ENCODE measurements at regions not wholly inside any gene's neighbourhood (a gene's known extent, or its start where the extent isn't known, plus 50 kb on each side); places are given as distances from the start of the nearest gene placed in this dataset.
A peak's percentile ranks its signal among the peaks of the same experiment; 100 is the strongest.
"Not testable (repeated sequence)": the region's sequence is repeated elsewhere in the genome, so short reads cannot be mapped to it uniquely, and the experiment has no call there.

DNA sequence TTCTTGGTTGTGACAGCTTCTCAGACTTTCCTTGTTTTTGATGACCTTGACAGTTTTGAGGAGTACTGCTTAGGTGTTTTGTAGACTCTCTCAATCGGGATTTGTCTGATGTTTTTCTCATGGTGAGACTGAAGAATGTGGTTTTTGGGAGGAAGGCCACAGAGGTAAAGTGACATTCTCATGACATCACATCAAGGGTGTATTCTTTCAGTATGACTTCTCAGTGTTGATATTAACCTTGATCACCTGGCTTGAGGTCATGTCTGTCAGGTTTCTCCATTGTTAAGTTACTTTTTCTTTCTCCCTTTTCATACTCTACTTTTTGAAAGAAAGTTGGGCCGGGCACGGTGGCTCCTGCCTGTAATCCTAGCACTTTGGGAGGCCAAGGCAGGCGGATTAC lies 269.9 kb downstream of the ZNF37A start:
- not testable (repeated sequence) for DNase-seq

DNA sequence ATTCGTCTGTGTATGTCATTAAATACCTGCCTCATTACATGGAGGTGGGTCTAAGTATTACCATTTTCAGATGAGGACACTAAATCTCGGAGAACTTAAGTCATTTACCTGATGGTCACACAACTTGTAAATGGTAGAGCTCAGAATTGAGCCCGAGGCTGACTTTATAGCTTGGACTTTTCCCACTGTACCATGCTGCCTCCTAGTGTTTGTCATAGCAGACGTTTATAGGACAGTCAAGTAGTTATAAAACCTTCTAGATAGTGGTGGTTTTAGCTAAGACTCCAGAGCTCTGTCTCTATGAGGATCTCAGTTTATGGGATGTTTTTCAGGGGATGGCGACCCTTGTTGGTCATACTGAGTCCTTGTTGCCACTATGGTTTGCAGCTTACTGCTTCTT lies 271.8 kb downstream of the ZNF37A start:
- DNase-seq = peak; percentile 22

DNA sequence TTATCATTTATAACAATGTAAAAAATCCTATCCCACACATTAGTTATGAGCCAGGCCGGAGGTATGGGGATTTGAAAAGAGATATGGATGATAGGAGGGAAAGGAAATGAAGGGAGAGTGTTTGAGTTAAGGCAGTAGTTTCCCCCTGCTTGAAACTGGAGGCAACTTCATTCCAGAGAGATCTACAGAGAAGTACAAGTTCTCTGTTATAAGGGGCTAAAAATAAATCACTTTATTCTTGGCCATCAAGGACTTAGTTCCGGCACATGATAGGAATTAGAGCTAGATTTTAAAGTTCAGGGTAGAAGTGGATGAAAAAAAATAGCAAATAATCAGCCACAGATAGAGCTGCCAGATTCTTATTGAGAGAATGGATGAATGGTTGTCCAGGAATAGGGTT lies 289.7 kb downstream of the ZNF37A start:
- DNase-seq = not testable (repeated sequence)

DNA sequence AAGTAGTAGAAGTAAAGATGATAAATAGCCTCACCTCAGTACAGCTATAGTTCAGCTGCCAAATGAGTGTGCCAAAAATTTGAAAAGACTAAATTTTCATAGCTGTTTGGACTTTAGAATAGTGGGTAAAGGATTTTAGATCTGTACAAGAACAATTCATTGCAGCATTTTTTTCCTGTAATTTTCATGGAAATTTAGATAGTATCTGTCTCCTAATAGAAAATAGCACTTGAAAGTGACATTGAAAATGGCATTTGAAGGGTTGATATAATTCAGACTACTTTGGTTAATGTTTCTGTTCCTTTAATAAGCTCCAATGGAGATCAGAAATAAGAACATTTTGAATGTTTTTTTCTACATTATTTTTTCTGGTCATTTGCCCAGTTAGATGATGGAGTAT lies 292.7 kb downstream of the ZNF37A start:
- not testable (repeated sequence) for DNase-seq

DNA sequence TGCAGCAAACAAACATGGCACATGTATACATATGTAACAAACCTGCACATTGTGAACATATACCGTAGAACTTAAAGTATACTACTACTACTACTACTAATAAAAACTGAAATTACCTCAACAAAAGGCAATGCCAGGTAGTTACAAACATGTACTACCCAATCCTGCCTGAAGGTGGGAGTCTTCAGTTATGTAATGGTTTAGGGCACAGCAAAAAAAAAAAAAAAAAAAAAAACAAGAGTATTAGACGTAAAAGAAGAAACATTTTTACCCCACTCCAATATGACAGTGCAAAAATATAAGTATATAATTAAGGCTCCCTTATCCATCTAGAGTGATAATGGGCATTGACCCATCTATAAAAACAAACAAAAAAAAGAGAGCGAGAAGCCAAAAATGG lies 296.6 kb downstream of the ZNF37A start:
- DNase-seq = peak; percentile 1

DNA sequence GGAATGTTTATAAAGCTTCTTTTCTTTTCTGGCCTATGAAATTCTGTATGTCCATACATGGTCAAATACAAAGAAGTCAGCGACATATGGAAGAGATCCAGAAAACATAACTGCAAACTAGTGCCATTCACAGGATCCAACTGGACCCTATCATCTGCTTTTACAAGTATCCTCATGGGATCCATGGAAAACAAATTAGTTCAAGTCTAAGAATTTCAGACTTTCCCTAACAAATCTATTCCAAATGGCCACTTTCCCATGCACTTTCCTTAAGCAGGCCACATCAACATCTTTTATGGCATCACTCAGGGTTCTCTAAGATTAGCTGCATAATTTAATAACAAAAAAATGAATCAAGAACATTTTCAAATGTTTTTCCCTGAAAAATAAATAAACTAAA lies 301.3 kb downstream of the ZNF37A start:
- DNase-seq = peak; percentile 0

DNA sequence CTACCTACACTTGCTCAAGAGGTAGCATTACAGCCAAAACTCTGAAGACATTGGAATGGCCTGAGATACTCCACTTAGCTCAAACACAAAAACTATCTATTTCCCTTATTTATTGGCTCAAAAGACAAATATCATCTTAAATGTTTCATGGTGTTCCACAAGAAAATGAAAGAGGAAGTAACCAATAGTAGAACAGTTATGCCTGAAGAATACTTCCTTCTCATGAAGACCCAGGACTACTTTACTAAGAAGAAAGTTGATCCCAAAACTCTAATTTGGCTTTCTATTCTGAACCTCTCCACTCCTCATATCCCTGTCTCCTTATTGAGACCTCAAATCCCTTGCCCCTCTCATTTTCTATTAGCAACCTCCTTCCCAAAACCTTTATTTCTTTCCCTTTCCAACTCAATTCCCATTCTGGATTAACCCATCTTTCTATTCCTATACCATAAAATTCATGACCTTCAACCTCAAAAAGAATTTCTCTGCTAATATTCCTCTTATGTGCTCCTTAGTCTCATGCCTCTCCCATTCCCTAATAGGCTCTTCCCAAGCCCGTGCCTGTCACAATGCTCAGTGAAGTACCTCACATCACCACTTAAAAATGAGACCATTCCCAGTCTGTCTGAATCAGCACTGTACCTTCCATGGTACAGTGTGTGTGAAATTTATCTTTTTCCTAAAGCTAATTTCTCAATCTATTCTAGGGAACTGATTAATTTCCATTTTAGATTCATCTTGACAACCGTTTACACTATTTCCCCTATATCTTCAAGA lies 302.2 kb downstream of the ZNF37A start:
- DNase-seq = not testable (repeated sequence)

DNA sequence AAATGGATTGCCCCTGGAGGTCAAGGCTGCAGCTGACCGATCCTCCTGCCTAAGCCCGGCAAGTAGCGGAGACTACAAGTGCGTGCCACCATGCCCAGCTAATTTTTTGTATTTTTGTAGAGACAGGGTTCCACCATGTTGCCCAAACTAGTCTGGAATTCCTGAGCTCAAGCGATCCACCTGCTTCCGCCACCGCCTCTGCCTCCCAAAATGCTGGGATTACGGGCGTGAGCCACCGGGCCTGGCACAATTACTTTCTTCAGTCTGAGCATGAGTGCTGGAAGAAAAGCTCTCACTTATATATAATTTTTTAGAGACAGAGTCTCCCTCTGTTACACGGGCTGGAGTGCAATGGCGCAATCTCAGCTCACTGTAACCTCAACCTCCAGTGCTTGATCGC lies 307.4 kb downstream of the ZNF37A start:
- DNase-seq = not testable (repeated sequence)

DNA sequence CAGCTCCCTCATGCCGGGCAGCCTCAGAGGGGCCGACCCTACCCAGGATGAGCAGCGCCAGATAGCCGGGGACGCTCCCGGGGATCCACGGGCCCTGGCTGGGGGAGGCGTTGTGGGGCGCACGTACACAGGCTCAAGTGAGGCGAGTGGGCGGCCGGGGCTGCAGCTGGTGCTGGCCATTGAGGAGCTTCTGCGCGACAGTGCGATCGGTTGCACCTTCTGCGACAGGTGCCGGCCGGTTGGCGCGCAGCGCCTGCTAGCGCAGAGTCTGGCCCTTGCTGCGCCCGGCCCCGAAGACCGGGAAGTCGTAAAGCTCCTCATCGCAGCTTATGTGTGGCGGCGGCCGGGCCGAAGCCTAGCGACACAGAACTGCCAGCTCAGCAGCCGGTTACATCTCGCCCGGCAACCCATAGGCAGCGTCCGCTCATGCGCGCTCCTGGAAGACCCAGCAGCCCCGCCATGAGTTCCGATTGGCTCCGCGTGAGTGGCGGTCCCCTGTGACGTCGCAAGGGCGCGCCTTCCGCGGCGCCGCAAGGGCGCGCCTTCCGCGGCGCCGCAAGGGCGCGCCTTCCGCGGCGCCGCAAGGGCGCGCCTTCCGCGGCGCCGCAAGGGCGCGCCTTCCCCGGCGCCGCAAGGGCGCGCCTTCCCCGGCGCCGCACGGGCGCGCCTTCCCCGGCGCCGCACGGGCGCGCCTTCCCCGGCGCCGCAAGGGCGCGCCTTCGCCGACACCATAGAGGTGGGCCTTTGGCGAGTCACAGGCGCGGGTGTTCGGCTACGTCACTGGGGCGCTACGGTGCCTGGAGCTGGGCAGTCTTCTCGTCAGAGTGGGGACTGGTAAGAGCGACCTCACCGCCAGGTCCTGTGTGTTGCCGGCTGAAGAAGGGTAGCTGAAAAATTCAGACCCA lies 308.6 kb downstream of the ZNF37A start:
- peak; percentile 93 for DNase-seq

DNA sequence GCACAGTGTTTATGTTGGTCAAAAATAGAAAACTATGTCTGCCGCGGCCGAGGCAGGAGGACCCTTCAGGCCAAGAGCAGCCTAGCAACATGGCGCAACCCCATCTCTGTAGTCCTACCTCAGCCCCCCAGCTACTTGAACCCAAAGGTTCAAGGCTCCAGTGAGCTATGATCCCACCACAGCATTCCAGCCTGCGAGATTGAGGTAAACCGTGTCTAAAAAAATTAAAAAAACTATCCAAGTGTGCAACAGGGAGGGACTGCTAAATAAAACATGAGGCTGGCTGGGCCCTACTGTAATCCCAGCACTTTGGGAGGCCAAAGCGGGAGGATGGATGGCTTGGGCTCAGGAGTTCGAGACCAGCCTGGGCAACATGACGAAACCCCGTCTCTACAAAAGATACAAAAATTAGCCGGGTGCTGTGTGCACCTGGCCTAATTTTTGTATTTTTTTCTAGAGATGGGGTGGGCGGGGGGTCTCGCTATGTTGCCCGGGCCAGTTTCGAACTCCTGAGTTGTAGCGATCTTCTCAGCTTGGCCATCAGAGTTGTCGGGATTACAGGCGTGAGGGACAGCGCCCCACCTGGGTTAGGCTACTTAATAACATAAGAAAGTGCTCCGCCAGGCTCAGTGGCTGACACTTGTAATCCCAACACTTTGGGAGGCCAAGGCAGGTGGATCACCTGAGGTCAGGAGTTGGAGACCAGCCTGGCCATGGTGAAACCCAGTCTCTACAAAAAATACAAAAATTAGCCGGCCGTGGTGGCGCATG lies 309.4 kb downstream of the ZNF37A start:
- not testable (repeated sequence) for DNase-seq

DNA sequence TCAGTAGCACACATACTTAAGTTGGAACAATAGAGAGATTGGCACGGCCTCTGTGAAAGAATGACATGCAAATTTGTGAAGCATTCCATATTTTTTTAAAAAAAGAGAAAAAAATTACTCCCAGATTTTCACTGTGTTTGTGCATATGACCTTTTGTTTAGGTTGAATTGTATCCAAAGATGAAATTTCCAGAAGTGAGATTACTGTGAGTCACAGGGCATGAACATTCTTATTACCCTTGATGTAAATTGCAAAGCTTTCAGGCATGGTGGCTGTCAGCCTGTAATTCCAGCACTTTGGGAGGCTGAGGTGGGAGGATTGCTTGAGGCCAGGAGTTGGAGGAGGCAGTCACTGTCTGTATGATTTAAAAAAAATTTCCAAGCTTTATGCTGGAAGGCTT lies 329.5 kb downstream of the ZNF37A start:
- DNase-seq = peak; percentile 40

DNA sequence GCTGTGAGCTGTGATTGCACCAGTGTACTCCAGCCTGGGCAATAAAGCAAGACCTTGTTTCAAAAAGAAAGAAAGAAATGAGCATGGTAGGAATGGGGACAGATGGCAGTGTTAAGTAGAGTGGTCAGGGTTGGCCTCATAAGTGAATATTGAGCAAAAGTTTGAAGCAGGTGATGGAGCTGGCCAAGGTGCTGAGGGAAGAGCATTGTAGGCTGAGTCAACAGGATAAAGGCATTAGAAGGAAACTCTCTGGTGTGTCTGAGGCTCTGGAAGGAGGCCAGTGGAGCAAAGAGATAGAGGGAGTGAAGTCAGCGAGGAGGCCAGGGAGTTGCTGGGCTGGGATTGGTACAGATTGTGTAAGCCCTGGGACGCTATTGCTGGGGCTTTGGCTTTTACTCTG lies 336.1 kb downstream of the ZNF37A start:
- DNase-seq = not testable (repeated sequence)

DNA sequence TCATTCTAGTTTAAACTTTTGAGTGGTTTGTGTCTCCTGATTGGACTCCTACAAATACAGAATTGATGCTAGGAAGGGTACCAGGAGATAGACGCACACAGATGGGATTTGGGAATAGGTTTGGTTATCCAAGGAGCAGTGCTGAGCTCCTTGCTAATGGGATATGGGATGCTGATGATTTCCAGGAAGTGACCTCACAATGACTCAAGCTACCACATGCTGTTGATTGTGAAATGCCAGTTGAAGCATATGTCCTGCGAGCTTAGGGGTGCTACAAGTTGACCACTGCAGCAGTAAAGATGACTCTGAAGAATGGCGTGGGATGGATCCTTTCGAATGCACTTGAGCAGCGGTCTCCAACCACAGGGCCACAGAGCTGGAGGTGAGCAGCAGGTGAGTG lies 343.2 kb downstream of the ZNF37A start:
- peak; percentile 69 for DNase-seq

DNA sequence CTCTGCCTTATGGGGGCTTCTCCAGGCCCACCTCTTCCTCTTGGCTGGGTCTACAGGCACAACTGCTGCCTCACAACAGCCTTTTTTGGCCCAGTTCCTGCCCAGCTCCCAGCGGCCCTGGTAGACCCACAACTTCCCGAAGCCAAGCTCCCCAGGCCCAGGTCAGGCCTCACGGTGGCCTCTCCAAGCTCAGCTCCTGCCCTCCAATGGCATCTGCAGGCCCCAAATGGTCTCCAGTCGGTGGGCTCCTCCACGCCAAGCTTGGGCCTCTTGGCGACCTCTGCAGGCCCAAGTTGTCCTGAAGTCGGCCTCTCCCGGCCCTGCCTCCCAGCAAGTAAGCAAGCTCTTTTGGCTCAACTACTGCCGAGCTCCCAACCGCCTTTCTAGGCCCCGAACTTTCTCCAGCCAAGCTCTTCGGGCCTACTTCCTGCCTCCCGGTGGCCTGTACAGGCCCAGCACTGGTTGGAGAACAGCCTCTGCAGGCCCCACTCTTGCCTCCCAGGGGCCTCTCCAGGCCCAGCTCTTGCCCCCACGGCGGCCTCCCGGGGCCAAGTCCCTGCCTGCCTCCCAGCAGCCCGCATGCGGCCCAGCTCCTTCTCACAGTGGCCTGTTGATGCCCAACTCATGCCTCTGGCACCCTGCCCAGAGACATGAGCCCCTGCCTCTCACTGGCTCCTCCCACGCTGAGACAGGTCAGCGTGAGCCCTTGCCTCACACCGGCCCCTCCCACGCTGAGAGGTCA lies 354.6 kb downstream of the ZNF37A start:
- not testable (repeated sequence) for DNase-seq

DNA sequence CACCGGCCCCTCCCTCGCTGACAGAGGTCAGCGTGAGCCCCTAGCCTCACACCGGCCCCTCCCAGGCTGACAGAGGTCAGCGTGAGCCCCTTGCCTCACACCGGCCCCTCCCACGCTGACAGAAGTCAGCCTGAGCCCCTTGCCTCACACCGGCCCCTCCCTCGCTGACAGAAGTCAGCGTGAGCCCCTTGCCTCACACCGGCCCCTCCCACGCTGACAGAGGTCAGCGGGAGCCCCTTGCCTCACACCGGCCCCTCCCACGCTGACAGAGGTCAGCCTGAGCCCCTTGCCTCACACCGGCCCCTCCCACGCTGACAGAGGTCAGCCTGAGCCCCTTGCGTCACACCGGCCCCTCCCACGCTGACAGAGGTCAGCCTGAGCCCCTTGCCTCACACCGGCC lies 355.5 kb downstream of the ZNF37A start:
- DNase-seq = not testable (repeated sequence)

DNA sequence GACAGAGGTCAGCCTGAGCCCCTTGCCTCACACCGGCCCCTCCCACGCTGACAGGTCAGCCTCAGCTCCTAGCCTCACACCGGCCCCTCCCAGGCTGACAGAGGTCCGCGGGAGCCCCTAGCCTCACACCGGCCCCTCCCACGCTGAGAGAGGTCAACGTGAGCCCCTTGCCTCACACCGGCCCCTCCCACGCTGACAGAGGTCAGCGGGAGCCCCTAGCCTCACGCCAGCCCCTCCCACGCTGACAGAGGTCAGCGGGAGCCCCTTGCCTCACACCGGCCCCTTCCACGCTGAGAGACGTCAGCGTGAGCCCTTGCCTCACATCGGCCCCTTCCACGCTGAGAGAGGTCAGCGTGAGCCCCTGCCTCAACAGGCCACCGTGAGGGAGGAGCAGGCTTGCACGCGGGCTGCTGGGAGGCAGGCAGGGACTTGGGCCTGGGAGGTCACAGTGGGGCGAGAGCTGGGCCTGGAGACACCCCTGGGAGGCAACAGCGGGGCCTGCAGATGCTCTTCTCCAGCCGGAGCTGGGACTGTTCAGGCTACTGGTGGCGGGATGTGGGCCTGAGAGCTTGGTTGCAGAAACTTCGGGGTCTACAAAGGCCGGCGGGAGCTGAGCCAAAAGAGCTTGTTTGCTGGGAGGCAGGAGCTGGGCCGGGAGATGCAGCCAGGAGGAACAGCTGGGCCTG lies 356.4 kb downstream of the ZNF37A start:
- not testable (repeated sequence) for DNase-seq

DNA sequence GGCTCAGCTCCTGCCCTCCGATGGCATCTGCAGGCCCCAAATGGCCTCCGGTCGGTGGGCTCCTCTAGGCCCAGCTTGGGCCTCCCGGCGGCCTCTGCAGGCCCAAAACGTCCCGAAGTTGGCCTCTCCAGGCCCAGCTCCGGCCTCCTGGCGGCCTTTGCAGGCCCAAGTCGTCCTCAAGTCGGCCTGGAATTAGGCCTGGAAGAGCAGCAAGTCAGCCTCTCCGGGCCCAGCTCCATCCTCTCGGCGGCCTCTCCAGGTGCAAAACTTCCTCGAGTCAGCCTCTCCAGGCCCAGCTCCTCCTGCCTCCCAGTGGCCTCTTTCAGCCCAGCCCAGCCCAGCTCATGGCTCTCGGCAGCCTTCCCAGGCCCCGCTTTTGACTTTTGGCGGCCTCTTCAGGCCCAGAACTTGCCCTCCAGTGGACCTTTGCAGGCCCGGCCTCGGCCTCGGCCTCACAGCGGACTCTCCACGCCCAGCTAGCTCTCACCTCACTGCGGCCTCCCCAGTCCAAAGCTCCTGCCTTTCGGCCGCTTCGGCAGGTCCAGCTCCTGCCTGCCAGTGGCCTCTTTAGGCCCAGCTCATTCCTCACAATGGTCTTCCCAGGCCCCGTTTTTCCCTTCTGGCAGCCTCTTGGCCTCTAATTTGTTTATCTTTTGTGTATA lies 357.3 kb downstream of the ZNF37A start:
- DNase-seq = not testable (repeated sequence)

Measured in HCEC 1CT (cell line).